ENCODE measurements at regions not wholly inside any gene's neighbourhood (a gene's known extent, or its start where the extent isn't known, plus 50 kb on each side); places are given as distances from the start of the nearest gene placed in this dataset.

DNA sequence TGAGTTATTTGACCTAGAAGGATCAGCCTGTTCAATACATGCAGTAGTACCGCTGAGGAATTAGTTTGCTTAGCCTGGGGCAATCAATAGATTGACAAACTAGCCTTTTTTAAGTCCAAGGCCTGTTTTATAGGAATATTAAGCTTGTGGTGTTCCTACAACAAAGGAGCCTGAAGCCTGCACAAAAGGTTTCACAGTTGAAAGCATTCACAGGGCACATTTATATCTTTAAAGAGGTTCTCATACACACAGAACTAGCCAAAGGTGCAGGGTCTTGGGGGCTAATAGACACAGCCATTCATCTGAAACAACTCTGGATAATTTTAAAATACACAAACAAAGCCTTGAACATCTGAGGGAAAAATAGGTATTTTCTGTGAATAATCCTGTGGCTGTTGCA is 160.3 kb downstream of the RPS29 start:
- no peak overlapping the region for H3K4me3 ChIP-seq (ENCODE audit: severe bottlenecking)
- DNase-seq (ENCODE audit: low spot score) (no peak), ATAC-seq (ENCODE audit: low read depth) (no peak)
- peaks cover 5% of the 10 kb centered on the region for H3K27me3 ChIP-seq (ENCODE audit: insufficient read depth, poor library complexity, severe bottlenecking)
- no peaks in the 10 kb centered on the region for H3K9me3 ChIP-seq (ENCODE audit: severe bottlenecking)
- TF ChIP-seq, protein P1, sequence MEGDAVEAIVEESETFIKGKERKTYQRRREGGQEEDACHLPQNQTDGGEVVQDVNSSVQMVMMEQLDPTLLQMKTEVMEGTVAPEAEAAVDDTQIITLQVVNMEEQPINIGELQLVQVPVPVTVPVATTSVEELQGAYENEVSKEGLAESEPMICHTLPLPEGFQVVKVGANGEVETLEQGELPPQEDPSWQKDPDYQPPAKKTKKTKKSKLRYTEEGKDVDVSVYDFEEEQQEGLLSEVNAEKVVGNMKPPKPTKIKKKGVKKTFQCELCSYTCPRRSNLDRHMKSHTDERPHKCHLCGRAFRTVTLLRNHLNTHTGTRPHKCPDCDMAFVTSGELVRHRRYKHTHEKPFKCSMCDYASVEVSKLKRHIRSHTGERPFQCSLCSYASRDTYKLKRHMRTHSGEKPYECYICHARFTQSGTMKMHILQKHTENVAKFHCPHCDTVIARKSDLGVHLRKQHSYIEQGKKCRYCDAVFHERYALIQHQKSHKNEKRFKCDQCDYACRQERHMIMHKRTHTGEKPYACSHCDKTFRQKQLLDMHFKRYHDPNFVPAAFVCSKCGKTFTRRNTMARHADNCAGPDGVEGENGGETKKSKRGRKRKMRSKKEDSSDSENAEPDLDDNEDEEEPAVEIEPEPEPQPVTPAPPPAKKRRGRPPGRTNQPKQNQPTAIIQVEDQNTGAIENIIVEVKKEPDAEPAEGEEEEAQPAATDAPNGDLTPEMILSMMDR (IDR thresholded peaks at IDR 0.05; ENCODE audit: poor library complexity, severe bottlenecking): no peak
- H3K4me1 ChIP-seq (ENCODE audit: insufficient read depth, poor library complexity, severe bottlenecking): no peaks in the 10 kb centered on the region
- no peak overlapping the region for H3K27ac ChIP-seq (ENCODE audit: poor library complexity, severe bottlenecking)
- H3K36me3 ChIP-seq (ENCODE audit: low read depth): no peaks in the 10 kb centered on the region

DNA sequence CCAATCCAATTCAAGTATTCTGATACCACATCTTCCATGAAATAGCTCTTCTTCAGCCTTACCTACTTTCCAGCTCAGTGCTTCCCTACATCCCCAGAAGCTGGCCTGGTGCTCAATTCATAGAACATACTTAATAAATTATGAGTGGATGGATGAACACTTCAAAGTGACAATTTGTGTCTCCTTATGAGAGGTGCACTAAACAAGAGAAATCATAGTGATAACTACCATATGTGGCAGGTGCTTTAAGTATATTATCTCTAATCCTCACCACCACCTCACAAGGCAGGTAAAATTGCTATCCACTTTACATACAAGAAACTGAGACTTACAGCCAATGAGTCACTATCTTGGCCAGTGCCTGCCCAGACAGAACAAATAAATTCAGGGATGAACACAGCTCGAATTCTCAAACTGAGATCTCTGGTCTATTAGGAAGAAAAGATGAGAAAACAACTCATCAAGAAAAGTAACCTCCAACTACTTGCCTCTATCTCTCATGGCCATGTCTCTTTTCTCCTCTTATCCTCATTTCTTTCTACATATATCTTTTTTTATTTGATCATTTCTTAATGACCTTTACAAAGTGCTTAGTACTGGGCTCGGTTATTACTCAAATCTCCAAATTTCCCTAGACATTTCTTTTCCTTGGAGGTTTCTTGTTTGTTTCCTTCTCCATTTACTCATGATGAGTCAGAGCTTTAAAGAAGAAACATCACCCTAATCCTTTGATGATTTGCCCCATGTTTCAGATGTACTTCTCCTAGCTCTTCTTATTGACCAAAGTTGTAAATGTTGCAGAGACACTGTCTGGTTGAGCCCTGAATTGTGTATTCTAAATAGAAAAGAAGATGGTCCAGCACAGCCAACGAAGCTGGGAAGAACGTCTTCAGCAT is 161.5 kb downstream of the RPS29 start:
- no peaks in the 10 kb centered on the region for H3K36me3 ChIP-seq (ENCODE audit: low read depth)

DNA sequence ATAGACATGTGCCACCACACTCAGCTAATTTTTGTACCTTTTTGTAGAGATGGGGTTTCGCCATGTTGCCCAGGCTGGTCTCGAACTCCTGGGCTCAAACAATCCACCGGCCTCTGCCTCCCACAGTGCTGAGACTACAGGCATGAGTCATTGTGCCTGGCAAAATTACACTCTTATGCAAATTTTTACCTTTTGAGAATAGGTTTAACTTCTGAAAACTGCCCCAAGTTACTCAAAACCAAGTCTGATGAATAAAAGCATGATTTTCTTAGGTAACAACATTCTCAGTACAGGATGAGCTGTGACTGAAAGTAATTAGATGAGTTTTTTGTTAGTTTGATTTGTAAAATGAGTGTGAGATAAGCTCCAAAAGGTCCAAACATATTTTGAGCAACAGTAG is 166.0 kb downstream of the RPS29 start:
- Histone ChIP-seq H3K9me3 (ENCODE audit: severe bottlenecking) (no peaks in the 10 kb centered on the region), H3K4me1 (ENCODE audit: insufficient read depth, poor library complexity, severe bottlenecking) (no peaks in the 10 kb centered on the region), H3K27ac (ENCODE audit: poor library complexity, severe bottlenecking) (no peak overlapping the region), H3K27me3 (ENCODE audit: insufficient read depth, poor library complexity, severe bottlenecking) (peaks cover 32% of the 10 kb centered on the region), H3K4me3 (ENCODE audit: severe bottlenecking) (no peak overlapping the region), H3K36me3 (ENCODE audit: low read depth) (no peaks in the 10 kb centered on the region)
- ATAC-seq (ENCODE audit: low read depth) (no peak), DNase-seq (ENCODE audit: low spot score) (no peak)
- TF ChIP-seq, protein P1 (IDR thresholded peaks at IDR 0.05; ENCODE audit: poor library complexity, severe bottlenecking): no peak

More for the DNA sequence above, 161.5 kb downstream of the RPS29 start:
- H3K27ac ChIP-seq (ENCODE audit: poor library complexity, severe bottlenecking): no peak overlapping the region
- no peak overlapping the region for H3K4me3 ChIP-seq (ENCODE audit: severe bottlenecking)
- no peaks in the 10 kb centered on the region for H3K4me1 ChIP-seq (ENCODE audit: insufficient read depth, poor library complexity, severe bottlenecking)
- peak; percentile 67 for ATAC-seq (ENCODE audit: low read depth)
- H3K27me3 ChIP-seq (ENCODE audit: insufficient read depth, poor library complexity, severe bottlenecking): peaks cover 5% of the 10 kb centered on the region
- no peaks in the 10 kb centered on the region for H3K9me3 ChIP-seq (ENCODE audit: severe bottlenecking)
- no peak for DNase-seq (ENCODE audit: low spot score)
- TF ChIP-seq, protein P1 (IDR thresholded peaks at IDR 0.05; ENCODE audit: poor library complexity, severe bottlenecking): no peak

DNA sequence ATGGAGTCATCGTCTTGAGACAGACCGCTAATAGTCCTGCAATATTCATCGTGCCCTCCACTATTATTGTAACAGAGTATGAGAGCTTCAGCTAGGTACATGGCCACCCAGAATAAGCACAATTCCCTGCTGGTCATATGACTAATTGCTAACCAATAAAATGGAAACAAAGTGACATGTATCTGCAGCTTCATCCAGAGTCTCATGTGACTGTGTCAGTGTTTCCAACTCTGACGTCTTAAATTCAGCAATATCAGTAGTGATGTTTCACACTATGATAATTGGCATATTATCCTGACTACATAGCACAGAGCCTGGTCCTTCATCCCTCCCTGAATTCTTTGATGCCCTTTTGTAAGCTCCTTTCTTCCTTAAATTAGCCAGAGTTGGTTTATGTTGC is 167.4 kb downstream of the RPS29 start:
- H3K9me3 ChIP-seq (ENCODE audit: severe bottlenecking): no peaks in the 10 kb centered on the region
- TF ChIP-seq, protein P1 (IDR thresholded peaks at IDR 0.05; ENCODE audit: poor library complexity, severe bottlenecking): no peak
- no peak overlapping the region for H3K27ac ChIP-seq (ENCODE audit: poor library complexity, severe bottlenecking)
- DNase-seq (ENCODE audit: low spot score) (no peak), ATAC-seq (ENCODE audit: low read depth) (no peak)
- no peaks in the 10 kb centered on the region for H3K36me3 ChIP-seq (ENCODE audit: low read depth)
- peaks cover 32% of the 10 kb centered on the region for H3K27me3 ChIP-seq (ENCODE audit: insufficient read depth, poor library complexity, severe bottlenecking)
- no peaks in the 10 kb centered on the region for H3K4me1 ChIP-seq (ENCODE audit: insufficient read depth, poor library complexity, severe bottlenecking)
- H3K4me3 ChIP-seq (ENCODE audit: severe bottlenecking): no peak overlapping the region

DNA sequence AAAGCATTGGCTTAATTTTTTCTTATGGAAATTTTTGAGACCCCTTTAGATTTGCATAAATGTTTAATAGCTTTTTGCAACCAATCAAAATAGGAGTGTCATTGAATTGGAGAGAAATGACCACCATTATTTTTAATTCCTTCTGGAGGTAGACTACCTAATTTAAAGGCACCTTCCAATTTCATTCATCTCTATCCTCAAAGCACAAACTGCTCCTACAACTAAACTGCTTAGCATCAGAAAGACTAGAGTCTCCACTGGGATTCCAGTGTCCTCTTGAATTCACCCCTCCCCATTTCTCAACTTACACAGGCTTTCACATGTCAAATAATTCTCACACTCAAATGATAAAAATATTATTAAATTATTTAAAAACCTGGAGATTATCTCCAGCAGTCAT is 168.4 kb downstream of the RPS29 start:
- DNase-seq (ENCODE audit: low spot score): no peak

More for the DNA sequence above, 168.4 kb downstream of the RPS29 start:
- H3K36me3 ChIP-seq (ENCODE audit: low read depth): no peaks in the 10 kb centered on the region
- ATAC-seq (ENCODE audit: low read depth): no peak
- no peak overlapping the region for H3K27ac ChIP-seq (ENCODE audit: poor library complexity, severe bottlenecking)
- peaks cover 38% of the 10 kb centered on the region for H3K27me3 ChIP-seq (ENCODE audit: insufficient read depth, poor library complexity, severe bottlenecking)
- TF ChIP-seq, protein P1 (IDR thresholded peaks at IDR 0.05; ENCODE audit: poor library complexity, severe bottlenecking): no peak
- no peak overlapping the region for H3K4me3 ChIP-seq (ENCODE audit: severe bottlenecking)
- no peaks in the 10 kb centered on the region for H3K4me1 ChIP-seq (ENCODE audit: insufficient read depth, poor library complexity, severe bottlenecking)
- H3K9me3 ChIP-seq (ENCODE audit: severe bottlenecking): no peaks in the 10 kb centered on the region

Measured in RWPE2 (cell line).